Spleen (tissue), 11 donors: ENCODE measurements at regions not wholly inside any gene's neighbourhood (a gene's known extent, or its start where the extent isn't known, plus 50 kb on each side); places are given as distances from the start of the nearest gene placed in this dataset.

Source experiments
- DNase-seq: peaks from one replicate; pipeline ENCODE4 v3.0.0-alpha.2; 2020
- H3K27ac ChIP-seq, 8 donors: fragments of 200-600 bp; sonication (generic) in 7 of 8; 1 replicate in 4 of 8; 2 replicates in 4 of 8; pipeline versions ENCODE4 v1.5.0 to v1.8.0; 2016 to 2021; ENCODE audit warnings: inconsistent platforms in 4 of 8, mild to moderate bottlenecking in 4 of 8, moderate library complexity in 1 of 8
- H3K27me3 ChIP-seq, 7 donors: fragments of 200-600 bp; sonication (generic) in 6 of 7; replicated peaks in 1 of 7; 1 replicate in 4 of 7; 2 replicates in 3 of 7; pipeline versions ENCODE4 v1.5.0 to v1.8.0; 2016 to 2021; ENCODE audit warnings: inconsistent platforms in 3 of 7, mild to moderate bottlenecking in 1 of 7
- H3K36me3 ChIP-seq, 6 donors: fragments of 200-600 bp; sonication (generic) in 5 of 6; 1 replicate in 4 of 6; 2 replicates in 2 of 6; pipeline versions ENCODE4 v1.5.0 to v1.8.0; 2016 to 2021; ENCODE audit warnings: inconsistent platforms in 2 of 6
- H3K4me1 ChIP-seq, 6 donors: fragments of 200-600 bp; sonication (generic) in 5 of 6; 1 replicate in 3 of 6; 2 replicates in 3 of 6; pipeline versions ENCODE4 v1.5.0 to v1.8.0; 2016 to 2021; ENCODE audit warnings: inconsistent platforms in 3 of 6
- H3K4me3 ChIP-seq, 8 donors: fragments of 200-600 bp; sonication (generic) in 7 of 8; 1 replicate in 4 of 8; 2 replicates in 4 of 8; pipeline versions ENCODE4 v1.5.0 to v1.8.0; 2016 to 2021; ENCODE audit warnings: inconsistent platforms in 4 of 8, mild to moderate bottlenecking in 4 of 8, moderate library complexity in 2 of 8
- H3K9me3 ChIP-seq, 8 donors: fragments of 200-600 bp; sonication (generic) in 7 of 8; 1 replicate in 4 of 8; 2 replicates in 4 of 8; pipeline versions ENCODE4 v1.5.0 to v1.8.0; 2016 to 2021; ENCODE audit warnings: inconsistent platforms in 4 of 8
- POLR2A ChIP-seq, 3 donors: fragments of 450-650 bp; IDR thresholded peaks; one replicate each; pipeline ENCODE4 v1.5.1; 2017; ENCODE audit warnings: antibody characterized with exemption in 3 of 3, mild to moderate bottlenecking in 1 of 3
- POLR2AphosphoS5 ChIP-seq, 3 donors: sonication (generic); formaldehyde crosslinking; IDR thresholded peaks; one replicate each; pipeline ENCODE4 v1.5.1; 2017; ENCODE audit warnings: antibody characterized with exemption in 3 of 3
- WGBS, 5 donors: extraction: QIAGEN DNeasy Blood & Tissue Kit in 3 of 5; methylation state at CpG; one replicate each; pipeline versions ENCODE4 v1.1.5 to v1.1.7; 2013 to 2018; 5-methylcytosine and 5-hydroxymethylcytosine counted together
- intact Hi-C: fragments of 100-400 bp; cut with DNase I; formaldehyde crosslinking; loops from one replicate; pipeline ENCODE4 v1.15.0; 2023; ENCODE audit warnings: low total_unique reads
- TF ChIP-seq, protein P1 (sequence below), 11 experiments: fragments of 200-600 bp in 7 of 11; fragments of 450-650 bp in 4 of 11; sonication (generic) in 4 of 11; IDR thresholded peaks in 8 of 11; conservative IDR thresholded peaks in 3 of 11; 1 replicate in 7 of 11; 2 replicates in 4 of 11; pipeline versions ENCODE4 v1.4.0 to v1.8.0; 2016 to 2021; ENCODE audit warnings: antibody characterized with exemption in 11 of 11, inconsistent platforms in 4 of 11, mild to moderate bottlenecking in 1 of 11
- donor health status: healthy with polysubstance abuse.
- donor health status: DM: no; HTN: no; CAD: no; lungs with moderate emphysema.
- donor health status: DM: no; HTN: no; CAD: no.
- donor health status: Bipolar disorder and iron deficiency.
- donor health status: healthy.
- donor health status: DM: no; HTN: no; CAD: no.
- donor health status: DM: yes; HTN: yes; CAD: no.

- WGBS, 5 donors: 81 to 87% (median 83%) methylated on average over 7 to 11 of the region's 11 CpGs
- H3K9me3 ChIP-seq: peaks cover 0 to 47% (median 33%) of the 10 kb centered on the region in 8 donors
- peak; percentile 51 for DNase-seq
- H3K4me3 ChIP-seq: no peak overlapping the region
- TF ChIP-seq, protein P1, sequence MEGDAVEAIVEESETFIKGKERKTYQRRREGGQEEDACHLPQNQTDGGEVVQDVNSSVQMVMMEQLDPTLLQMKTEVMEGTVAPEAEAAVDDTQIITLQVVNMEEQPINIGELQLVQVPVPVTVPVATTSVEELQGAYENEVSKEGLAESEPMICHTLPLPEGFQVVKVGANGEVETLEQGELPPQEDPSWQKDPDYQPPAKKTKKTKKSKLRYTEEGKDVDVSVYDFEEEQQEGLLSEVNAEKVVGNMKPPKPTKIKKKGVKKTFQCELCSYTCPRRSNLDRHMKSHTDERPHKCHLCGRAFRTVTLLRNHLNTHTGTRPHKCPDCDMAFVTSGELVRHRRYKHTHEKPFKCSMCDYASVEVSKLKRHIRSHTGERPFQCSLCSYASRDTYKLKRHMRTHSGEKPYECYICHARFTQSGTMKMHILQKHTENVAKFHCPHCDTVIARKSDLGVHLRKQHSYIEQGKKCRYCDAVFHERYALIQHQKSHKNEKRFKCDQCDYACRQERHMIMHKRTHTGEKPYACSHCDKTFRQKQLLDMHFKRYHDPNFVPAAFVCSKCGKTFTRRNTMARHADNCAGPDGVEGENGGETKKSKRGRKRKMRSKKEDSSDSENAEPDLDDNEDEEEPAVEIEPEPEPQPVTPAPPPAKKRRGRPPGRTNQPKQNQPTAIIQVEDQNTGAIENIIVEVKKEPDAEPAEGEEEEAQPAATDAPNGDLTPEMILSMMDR (IDR thresholded peaks at IDR 0.05 in 8 of 11, conservative IDR thresholded peaks at IDR 0.05 in 3 of 11): no peak
- TF ChIP-seq POLR2A (IDR thresholded peaks at IDR 0.05): no peak
- no peak for TF ChIP-seq POLR2AphosphoS5 (IDR thresholded peaks at IDR 0.05)
- H3K27ac ChIP-seq: no peak overlapping the region
- peaks cover 0 to 9% (median 0%) of the 10 kb centered on the region in 7 donors for H3K27me3 ChIP-seq
- no peaks in the 10 kb centered on the region for H3K4me1 ChIP-seq
- H3K36me3 ChIP-seq: no peaks in the 10 kb centered on the region
- intact Hi-C loops: loop anchor here (10.0 kb wide), 1 partner anchor 253 kb away; no protein-coding TSS in a partner anchor
Measured at GRCh38 chr14:105937253-105938054, 411.1 kb downstream of the TMEM121 start.

- peak; percentile 52 for DNase-seq
- 89 to 94% (median 92%) methylated on average over 13 to 17 of the region's 17 CpGs for WGBS, 5 donors
- Histone ChIP-seq H3K4me3 (no peak overlapping the region), H3K27me3 (peaks cover 0 to 9% (median 0%) of the 10 kb centered on the region in 7 donors), H3K4me1 (no peaks in the 10 kb centered on the region), H3K36me3 (no peaks in the 10 kb centered on the region), H3K9me3 (peaks cover 0 to 47% (median 33%) of the 10 kb centered on the region in 8 donors), H3K27ac (no peak overlapping the region)
- intact Hi-C loops: loop anchor here (10.0 kb wide), 1 partner anchor 253 kb away; no protein-coding TSS in a partner anchor
- no peak for TF ChIP-seq POLR2AphosphoS5 (IDR thresholded peaks at IDR 0.05)
- TF ChIP-seq, protein P1 (IDR thresholded peaks at IDR 0.05 in 8 of 11, conservative IDR thresholded peaks at IDR 0.05 in 3 of 11): no peak
- TF ChIP-seq POLR2A (IDR thresholded peaks at IDR 0.05): no peak
Measured at GRCh38 chr14:105938055-105938863, 411.9 kb downstream of the TMEM121 start.

GRCh38 chr14:105938959-105939358 is 412.6 kb downstream of the TMEM121 start:
- no peak for DNase-seq
- H3K4me1 ChIP-seq: no peaks in the 10 kb centered on the region
- intact Hi-C loops: loop anchor here (10.0 kb wide), 1 partner anchor 254 kb away; no protein-coding TSS in a partner anchor
- H3K27me3 ChIP-seq: peaks cover 0 to 9% (median 0%) of the 10 kb centered on the region in 7 donors
- no peak overlapping the region for H3K4me3 ChIP-seq
- 39 to 54% (median 45%) methylated on average over 1 of the region's 1 CpG for WGBS, 5 donors
- H3K27ac ChIP-seq: no peak overlapping the region
- no peaks in the 10 kb centered on the region for H3K36me3 ChIP-seq
- TF ChIP-seq POLR2AphosphoS5 (IDR thresholded peaks at IDR 0.05) (no peak), POLR2A (IDR thresholded peaks at IDR 0.05) (no peak)
- TF ChIP-seq, protein P1 (IDR thresholded peaks at IDR 0.05 in 8 of 11, conservative IDR thresholded peaks at IDR 0.05 in 3 of 11): no peak
- H3K9me3 ChIP-seq: peaks cover 0 to 47% (median 33%) of the 10 kb centered on the region in 8 donors
